ENCODE measurements at regions not wholly inside any gene's neighbourhood (a gene's known extent, or its start where the extent isn't known, plus 50 kb on each side); places are given as distances from the start of the nearest gene placed in this dataset.

DNA sequence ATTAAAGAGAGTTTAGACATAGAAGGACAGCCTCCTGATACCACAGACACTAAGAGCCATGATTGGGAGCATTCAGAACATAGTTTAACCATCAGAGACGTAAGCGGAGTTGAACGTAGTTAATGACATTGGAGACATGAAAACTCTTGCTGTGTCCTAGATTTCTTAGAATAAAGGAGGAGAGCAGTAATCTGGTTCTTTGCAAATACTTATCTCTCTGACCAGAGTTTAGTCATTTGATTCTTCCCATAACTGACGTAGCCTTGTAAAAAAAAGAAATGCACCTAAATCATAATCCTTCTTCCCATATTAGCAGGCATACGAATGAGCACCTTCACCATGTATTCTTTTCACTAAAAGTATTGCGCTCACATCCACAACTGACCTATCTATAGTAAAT is 433.3 kb upstream of the SMC2 start:
- no peak overlapping the region for H4K8ac ChIP-seq (ENCODE audit: low read depth, low read length)
- no peaks in the 10 kb centered on the region for H3K27me3 ChIP-seq (ENCODE audit: control insufficient read depth in 3 of 3, insufficient read depth in 3 of 3, low read depth in 1 of 3, low read length in 3 of 3)
- no peak overlapping the region for H3K14ac ChIP-seq (ENCODE audit: low read length)
- no peak overlapping the region for H4K91ac ChIP-seq (ENCODE audit: low read depth, low read length, poor library complexity)
- no peak overlapping the region for H3K18ac ChIP-seq (ENCODE audit: low read length)
- no peak overlapping the region for H3K4ac ChIP-seq (ENCODE audit: low read length)
- no peaks in the 10 kb centered on the region for H3K36me3 ChIP-seq (replicated peaks in 1 of 2; ENCODE audit: control insufficient read depth in 2 of 2, insufficient read depth in 2 of 2, low read length in 2 of 2)
- H3K79me1 ChIP-seq (ENCODE audit: low read depth, low read length) = no peaks in the 10 kb centered on the region
- no peak overlapping the region for H3K23ac ChIP-seq (ENCODE audit: low read depth, low read length, poor library complexity)
- no peaks in the 10 kb centered on the region for H3K4me1 ChIP-seq (ENCODE audit: control insufficient read depth in 2 of 2, insufficient read depth in 1 of 2, low read depth in 1 of 2, low read length in 2 of 2)
- H2BK120ac ChIP-seq (ENCODE audit: low read depth, low read length) = no peak overlapping the region
- H3K27ac ChIP-seq (replicated peaks; ENCODE audit: low read length) = no peak overlapping the region
- H2AFZ ChIP-seq (ENCODE audit: low read length) = no peak overlapping the region
- no peak overlapping the region for H2AK5ac ChIP-seq (ENCODE audit: low read depth, low read length)
- no peak overlapping the region for H3K9ac ChIP-seq (ENCODE audit: low read depth, low read length, poor library complexity)
- WGBS, 2 donors (ENCODE audit: extremely low coverage in 2 of 2, insufficient read length in 2 of 2, insufficient replicate concordance in 1 of 2) = no CpG with 5 or more reads among the region's 6 CpGs
- H2BK15ac ChIP-seq (ENCODE audit: low read length) = no peak overlapping the region
- no peak for DNase-seq (ENCODE audit: low spot score)
- H3K4me3 ChIP-seq (ENCODE audit: low read length in 2 of 2) = no peak overlapping the region
- no peak overlapping the region for H3K4me2 ChIP-seq (ENCODE audit: insufficient read depth, low read length, poor library complexity, severe bottlenecking)
- H3K9me3 ChIP-seq (replicated peaks in 1 of 2; ENCODE audit: control insufficient read depth in 2 of 2, insufficient read depth in 1 of 2, low read depth in 1 of 2, low read length in 2 of 2) = no peaks in the 10 kb centered on the region
- no peak overlapping the region for H2BK5ac ChIP-seq (ENCODE audit: low read length)
- no peak overlapping the region for H2BK12ac ChIP-seq (ENCODE audit: low read length)

DNA sequence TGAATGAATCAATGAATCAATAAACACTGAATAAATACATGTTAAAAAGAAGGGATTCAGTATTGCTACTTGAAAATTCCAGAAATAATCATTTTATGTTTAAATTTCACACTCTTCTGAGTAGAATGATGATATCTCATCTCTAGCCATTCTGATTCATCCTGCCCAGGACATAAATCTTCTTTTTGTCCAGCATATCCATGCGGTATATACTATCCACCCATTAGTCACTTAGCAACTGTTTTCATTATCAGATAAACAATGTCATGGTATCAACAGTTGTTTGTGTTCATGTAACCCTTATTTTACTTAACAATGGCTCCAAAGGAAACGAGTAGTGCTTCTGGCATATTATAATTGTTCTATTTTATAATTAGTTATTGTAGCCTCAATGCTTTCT is 432.4 kb upstream of the SMC2 start:
- no peak overlapping the region for H4K91ac ChIP-seq (ENCODE audit: low read depth, low read length, poor library complexity)
- DNase-seq (ENCODE audit: low spot score) = no peak
- H2BK12ac ChIP-seq (ENCODE audit: low read length) = no peak overlapping the region
- no peak overlapping the region for H2BK5ac ChIP-seq (ENCODE audit: low read length)
- WGBS, 2 donors (ENCODE audit: extremely low coverage in 2 of 2, insufficient read length in 2 of 2, insufficient replicate concordance in 1 of 2) = no CpG with 5 or more reads among the region's 2 CpGs
- H3K4me1 ChIP-seq (ENCODE audit: control insufficient read depth in 2 of 2, insufficient read depth in 1 of 2, low read depth in 1 of 2, low read length in 2 of 2) = no peaks in the 10 kb centered on the region
- no peak overlapping the region for H2BK15ac ChIP-seq (ENCODE audit: low read length)
- H3K4me3 ChIP-seq (ENCODE audit: low read length in 2 of 2) = no peak overlapping the region
- no peak overlapping the region for H3K18ac ChIP-seq (ENCODE audit: low read length)
- H3K79me1 ChIP-seq (ENCODE audit: low read depth, low read length) = no peaks in the 10 kb centered on the region
- H3K9me3 ChIP-seq (replicated peaks in 1 of 2; ENCODE audit: control insufficient read depth in 2 of 2, insufficient read depth in 1 of 2, low read depth in 1 of 2, low read length in 2 of 2) = no peaks in the 10 kb centered on the region
- no peak overlapping the region for H2AK5ac ChIP-seq (ENCODE audit: low read depth, low read length)
- no peak overlapping the region for H3K9ac ChIP-seq (ENCODE audit: low read depth, low read length, poor library complexity)
- no peak overlapping the region for H3K4ac ChIP-seq (ENCODE audit: low read length)
- no peak overlapping the region for H3K27ac ChIP-seq (replicated peaks; ENCODE audit: low read length)
- no peak overlapping the region for H4K8ac ChIP-seq (ENCODE audit: low read depth, low read length)
- no peak overlapping the region for H3K4me2 ChIP-seq (ENCODE audit: insufficient read depth, low read length, poor library complexity, severe bottlenecking)
- H3K14ac ChIP-seq (ENCODE audit: low read length) = no peak overlapping the region
- no peak overlapping the region for H2AFZ ChIP-seq (ENCODE audit: low read length)
- H3K36me3 ChIP-seq (replicated peaks in 1 of 2; ENCODE audit: control insufficient read depth in 2 of 2, insufficient read depth in 2 of 2, low read length in 2 of 2) = no peaks in the 10 kb centered on the region
- no peak overlapping the region for H3K23ac ChIP-seq (ENCODE audit: low read depth, low read length, poor library complexity)
- no peaks in the 10 kb centered on the region for H3K27me3 ChIP-seq (ENCODE audit: control insufficient read depth in 3 of 3, insufficient read depth in 3 of 3, low read depth in 1 of 3, low read length in 3 of 3)
- no peak overlapping the region for H2BK120ac ChIP-seq (ENCODE audit: low read depth, low read length)

DNA sequence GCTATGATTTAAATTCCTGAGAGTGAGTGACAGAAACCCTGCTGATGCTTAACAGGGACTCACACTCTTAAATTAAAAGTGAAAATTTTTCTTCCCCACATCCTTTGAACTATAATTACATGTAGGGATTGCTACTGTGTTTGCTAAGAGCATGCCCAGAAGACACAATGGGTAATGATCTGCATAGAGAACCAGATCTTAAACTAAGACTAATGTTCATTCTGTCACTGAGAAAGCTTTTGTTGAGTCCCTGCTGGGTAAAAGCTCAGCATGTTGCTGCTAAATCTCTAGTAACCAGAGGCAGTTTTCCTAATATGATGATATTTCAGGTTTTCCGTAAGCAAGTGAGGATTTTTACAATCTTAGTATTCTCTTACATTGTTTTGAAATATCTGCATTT is 424.8 kb upstream of the SMC2 start:
- Histone ChIP-seq H3K4me2 (ENCODE audit: insufficient read depth, low read length, poor library complexity, severe bottlenecking) (no peak overlapping the region), H3K18ac (ENCODE audit: low read length) (no peak overlapping the region), H4K91ac (ENCODE audit: low read depth, low read length, poor library complexity) (no peak overlapping the region), H3K79me1 (ENCODE audit: low read depth, low read length) (no peaks in the 10 kb centered on the region), H4K8ac (ENCODE audit: low read depth, low read length) (no peak overlapping the region), H3K9me3 (replicated peaks in 1 of 2; ENCODE audit: control insufficient read depth in 2 of 2, insufficient read depth in 1 of 2, low read depth in 1 of 2, low read length in 2 of 2) (no peaks in the 10 kb centered on the region), H2AK5ac (ENCODE audit: low read depth, low read length) (no peak overlapping the region), H2BK5ac (ENCODE audit: low read length) (no peak overlapping the region), H2AFZ (ENCODE audit: low read length) (no peak overlapping the region), H3K23ac (ENCODE audit: low read depth, low read length, poor library complexity) (no peak overlapping the region), H2BK120ac (ENCODE audit: low read depth, low read length) (no peak overlapping the region), H3K4me3 (ENCODE audit: low read length in 2 of 2) (no peak overlapping the region), H2BK15ac (ENCODE audit: low read length) (no peak overlapping the region), H3K27me3 (ENCODE audit: control insufficient read depth in 3 of 3, insufficient read depth in 3 of 3, low read depth in 1 of 3, low read length in 3 of 3) (no peaks in the 10 kb centered on the region), H3K9ac (ENCODE audit: low read depth, low read length, poor library complexity) (no peak overlapping the region), H3K4me1 (ENCODE audit: control insufficient read depth in 2 of 2, insufficient read depth in 1 of 2, low read depth in 1 of 2, low read length in 2 of 2) (no peaks in the 10 kb centered on the region), H3K27ac (replicated peaks; ENCODE audit: low read length) (no peak overlapping the region), H3K14ac (ENCODE audit: low read length) (no peak overlapping the region), H2BK12ac (ENCODE audit: low read length) (no peak overlapping the region), H3K4ac (ENCODE audit: low read length) (no peak overlapping the region), H3K36me3 (replicated peaks in 1 of 2; ENCODE audit: control insufficient read depth in 2 of 2, insufficient read depth in 2 of 2, low read length in 2 of 2) (no peaks in the 10 kb centered on the region)
- WGBS, 2 donors (ENCODE audit: extremely low coverage in 2 of 2, insufficient read length in 2 of 2, insufficient replicate concordance in 1 of 2) = no CpG with 5 or more reads among the region's 1 CpG
- no peak for DNase-seq (ENCODE audit: low spot score)

DNA sequence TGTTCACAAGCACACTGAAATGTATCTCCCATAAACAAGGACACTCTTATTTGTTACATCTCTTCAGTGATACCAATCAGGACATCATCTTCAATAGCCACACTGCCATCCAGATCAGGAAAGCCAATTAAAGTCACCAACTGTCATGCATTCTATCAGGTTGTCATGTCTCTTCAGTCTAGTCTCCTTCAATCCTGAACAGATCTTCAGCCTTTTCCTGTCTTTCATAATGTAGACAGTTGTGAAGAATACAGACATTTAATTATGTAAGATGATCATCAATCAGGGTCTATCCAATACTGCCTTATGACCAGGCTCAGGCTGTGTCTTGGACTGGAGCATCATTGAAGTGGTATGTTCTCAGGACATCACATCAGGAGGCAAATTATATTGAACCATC is 419.8 kb upstream of the SMC2 start:
- Histone ChIP-seq H2BK120ac (ENCODE audit: low read depth, low read length) (no peak overlapping the region), H3K27me3 (ENCODE audit: control insufficient read depth in 3 of 3, insufficient read depth in 3 of 3, low read depth in 1 of 3, low read length in 3 of 3) (no peaks in the 10 kb centered on the region), H3K36me3 (replicated peaks in 1 of 2; ENCODE audit: control insufficient read depth in 2 of 2, insufficient read depth in 2 of 2, low read length in 2 of 2) (no peaks in the 10 kb centered on the region), H3K18ac (ENCODE audit: low read length) (no peak overlapping the region), H4K8ac (ENCODE audit: low read depth, low read length) (no peak overlapping the region), H3K79me1 (ENCODE audit: low read depth, low read length) (no peaks in the 10 kb centered on the region), H3K14ac (ENCODE audit: low read length) (no peak overlapping the region), H3K4me3 (ENCODE audit: low read length in 2 of 2) (no peak overlapping the region), H4K91ac (ENCODE audit: low read depth, low read length, poor library complexity) (no peak overlapping the region), H3K9ac (ENCODE audit: low read depth, low read length, poor library complexity) (no peak overlapping the region), H2BK12ac (ENCODE audit: low read length) (no peak overlapping the region), H2BK5ac (ENCODE audit: low read length) (no peak overlapping the region), H2AFZ (ENCODE audit: low read length) (no peak overlapping the region), H3K9me3 (replicated peaks in 1 of 2; ENCODE audit: control insufficient read depth in 2 of 2, insufficient read depth in 1 of 2, low read depth in 1 of 2, low read length in 2 of 2) (no peaks in the 10 kb centered on the region), H3K4me2 (ENCODE audit: insufficient read depth, low read length, poor library complexity, severe bottlenecking) (no peak overlapping the region), H3K27ac (replicated peaks; ENCODE audit: low read length) (no peak overlapping the region), H3K23ac (ENCODE audit: low read depth, low read length, poor library complexity) (no peak overlapping the region), H3K4ac (ENCODE audit: low read length) (no peak overlapping the region), H3K4me1 (ENCODE audit: control insufficient read depth in 2 of 2, insufficient read depth in 1 of 2, low read depth in 1 of 2, low read length in 2 of 2) (no peaks in the 10 kb centered on the region), H2BK15ac (ENCODE audit: low read length) (no peak overlapping the region), H2AK5ac (ENCODE audit: low read depth, low read length) (no peak overlapping the region)
- DNase-seq (ENCODE audit: low spot score) = no peak
